AML-193 (cell line): ENCODE measurements at regions not wholly inside any gene's neighbourhood (a gene's known extent, or its start where the extent isn't known, plus 50 kb on each side); places are given as distances from the start of the nearest gene placed in this dataset.
"Not testable (repeated sequence)": the region's sequence is repeated elsewhere in the genome, so short reads cannot be mapped to it uniquely, and the experiment has no call there.

Experiments used
- DNase-seq, 2 experiments: peaks; one replicate each; lab custom pipeline; 2025; lab: John Stamatoyannopoulos, UW

DNA sequence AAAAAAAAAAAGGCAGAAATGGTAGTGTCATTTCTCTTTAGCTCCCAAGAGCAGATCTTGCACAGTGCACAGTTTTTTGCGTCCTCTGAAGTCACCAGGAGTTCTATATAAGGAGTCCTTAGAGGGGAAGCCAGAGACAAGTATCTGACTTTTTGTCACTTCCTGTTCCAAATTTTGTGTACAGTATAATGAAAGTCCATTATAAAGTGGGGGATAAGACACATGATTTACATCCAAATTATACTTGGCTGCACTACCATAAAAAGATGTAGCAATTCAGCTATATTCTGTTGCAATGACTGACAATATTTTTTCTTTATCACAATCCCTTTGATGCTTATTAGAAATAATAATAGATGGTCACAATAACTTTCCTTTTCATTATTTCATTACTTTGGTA is 1276.9 kb upstream of the ADGRL2 start:
- DNase-seq: no peak

DNA sequence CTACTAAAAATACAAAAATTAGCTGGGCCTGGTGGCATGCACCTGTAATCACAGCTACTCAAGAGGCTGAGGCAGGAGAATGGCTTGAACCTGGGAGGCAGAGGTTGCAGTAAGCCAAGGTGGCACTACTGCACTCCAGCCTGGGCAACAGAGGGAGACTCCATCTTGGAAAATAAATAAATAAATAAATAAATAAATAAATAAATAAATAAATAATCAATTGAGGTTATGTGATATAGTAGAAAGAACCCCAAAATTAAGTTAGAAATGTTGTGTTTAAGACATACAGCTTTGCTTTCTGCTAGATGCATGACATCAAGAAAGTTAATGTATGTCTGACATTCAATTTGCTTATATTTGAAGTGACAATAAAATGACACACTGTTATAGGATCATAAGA is 1277.7 kb upstream of the ADGRL2 start:
- DNase-seq: not testable (repeated sequence)

DNA sequence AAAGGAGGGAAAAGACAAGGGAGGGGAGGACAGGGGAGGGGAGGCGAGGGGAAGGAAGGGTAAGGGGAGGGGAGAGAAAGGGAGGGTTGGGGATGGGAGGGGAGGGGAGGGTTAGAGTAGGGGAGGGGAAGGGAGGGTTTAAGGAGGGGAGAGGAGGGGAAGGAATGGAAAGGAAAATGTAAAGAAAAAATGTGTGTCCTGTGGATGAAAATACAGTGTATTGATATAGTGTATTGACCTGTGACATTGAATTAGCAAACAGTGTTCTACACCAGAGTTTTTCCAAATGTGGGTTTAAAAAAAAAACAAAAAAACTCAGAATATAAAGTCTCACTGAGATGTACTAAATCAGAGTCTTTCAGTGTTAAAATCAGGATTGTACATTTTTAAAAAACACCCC is 1279.8 kb upstream of the ADGRL2 start:
- DNase-seq: no peak

DNA sequence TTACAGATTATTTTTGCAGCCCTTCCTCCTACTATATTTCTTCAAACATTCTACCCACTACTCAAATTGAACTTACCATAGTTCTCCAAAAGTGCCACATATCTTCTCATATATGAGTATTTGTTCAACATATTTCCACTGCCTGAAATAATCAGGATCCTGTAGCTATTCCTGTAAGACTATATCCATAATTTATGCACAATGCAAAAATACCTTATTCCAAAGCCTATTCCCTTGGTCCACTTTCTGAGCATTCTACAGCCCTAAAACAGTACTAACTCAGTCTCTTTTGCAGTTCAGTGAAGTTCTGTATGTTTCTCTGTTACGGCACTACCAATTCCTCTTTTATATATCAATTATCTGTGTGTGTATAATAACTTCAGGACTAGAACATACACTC is 1283.7 kb upstream of the ADGRL2 start:
- no peak for DNase-seq

DNA sequence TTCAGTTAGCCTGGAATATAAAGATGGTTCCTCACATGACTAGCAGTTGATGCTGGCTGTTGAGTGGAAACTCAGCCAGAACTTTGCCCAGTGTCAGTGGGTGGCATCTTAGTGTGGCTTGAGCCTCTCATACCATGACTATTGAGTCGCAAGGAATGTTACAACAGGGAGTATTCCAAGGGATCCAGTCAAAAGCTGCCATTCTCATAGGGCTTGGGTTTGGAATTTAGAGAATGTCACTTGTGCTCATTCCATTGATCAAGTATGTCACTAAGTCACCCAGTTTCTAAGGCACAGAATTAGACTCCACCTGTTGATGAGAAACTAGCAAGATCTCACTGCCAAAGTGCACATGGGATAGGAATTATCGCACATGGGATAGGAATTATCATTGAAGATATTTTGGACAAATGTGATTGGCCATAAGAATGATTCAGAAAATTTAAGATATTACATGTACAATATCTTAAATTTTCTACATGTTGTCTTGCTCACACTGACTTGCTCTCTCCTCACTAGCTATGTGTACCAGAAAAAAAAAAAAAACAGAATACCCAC is 1290.7 kb upstream of the ADGRL2 start:
- no peak for DNase-seq

DNA sequence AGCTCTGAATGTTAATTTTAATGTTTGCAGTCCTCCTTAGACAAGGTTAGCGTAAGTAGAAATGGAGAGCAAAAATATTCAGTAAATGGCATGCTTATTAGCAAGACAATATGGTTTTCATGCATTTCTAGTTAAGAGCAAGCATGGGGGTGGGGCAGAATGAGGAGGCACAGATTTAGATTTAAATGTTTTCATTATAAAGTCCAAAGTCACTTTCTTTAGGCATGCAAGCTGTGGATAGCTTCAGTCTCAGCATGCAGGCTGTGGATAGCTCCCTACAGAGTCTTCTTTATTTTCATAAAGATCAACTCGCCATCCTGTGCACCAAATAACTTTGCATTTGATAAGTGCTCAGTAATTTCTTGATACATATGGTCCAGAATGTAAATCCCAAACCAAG is 1294.5 kb upstream of the ADGRL2 start:
- no peak for DNase-seq

DNA sequence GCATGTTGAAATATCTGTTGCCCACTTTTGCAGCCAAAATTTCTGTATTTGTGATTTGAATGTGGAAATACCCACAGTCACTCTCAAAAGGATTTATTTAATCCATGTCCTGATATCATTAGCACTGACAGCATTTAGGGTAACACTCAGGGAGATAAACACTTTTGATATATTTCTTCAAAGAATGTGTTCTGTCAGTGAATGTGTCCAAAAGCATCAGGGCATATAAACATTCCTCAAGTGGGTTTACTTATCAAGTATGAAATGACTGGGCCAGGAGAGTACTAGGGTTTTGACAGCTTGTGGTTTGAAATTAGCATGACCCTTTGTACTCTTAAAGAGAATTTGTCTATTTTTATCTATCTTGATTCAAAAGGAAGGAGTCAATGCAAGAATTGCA is 1302.1 kb upstream of the ADGRL2 start:
- no peak for DNase-seq

DNA sequence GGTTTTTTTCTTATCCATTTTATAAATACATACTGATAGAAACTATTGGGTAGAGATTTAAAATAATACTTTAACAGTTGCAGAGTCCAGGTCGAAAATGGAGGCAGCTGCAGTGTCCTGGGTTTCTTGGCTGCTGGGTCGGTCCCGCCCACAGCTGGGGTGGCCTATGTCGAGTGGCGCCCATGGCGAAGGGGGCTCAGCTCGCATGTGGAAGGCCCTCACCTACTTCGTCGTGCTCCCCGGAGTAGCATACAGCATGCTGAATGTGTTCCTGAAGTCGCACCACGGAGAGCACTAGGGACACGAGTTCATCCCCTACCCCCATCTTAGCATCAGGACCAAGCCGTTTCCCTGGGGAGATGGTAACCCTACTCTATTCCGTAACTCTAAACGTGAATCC is 1304.9 kb upstream of the ADGRL2 start:
- DNase-seq: no peak

DNA sequence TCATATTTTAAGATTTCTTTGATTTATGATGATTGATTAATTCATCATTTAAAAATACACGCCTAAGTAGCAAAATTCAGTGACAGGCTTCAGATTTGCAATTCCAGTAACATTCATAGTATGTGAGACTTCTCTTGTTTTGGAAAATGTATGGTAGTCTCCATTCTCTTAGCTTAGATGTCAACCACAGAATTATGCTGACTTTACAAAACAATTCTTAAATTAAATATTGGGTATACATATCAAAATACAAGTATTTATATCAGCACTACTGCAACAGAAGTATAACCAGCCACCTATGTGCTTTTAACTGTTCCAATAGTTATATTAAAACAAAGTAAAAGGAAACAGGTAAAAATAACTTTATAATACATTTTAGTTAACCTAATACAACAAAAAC is 1328.6 kb upstream of the ADGRL2 start:
- no peak for DNase-seq

DNA sequence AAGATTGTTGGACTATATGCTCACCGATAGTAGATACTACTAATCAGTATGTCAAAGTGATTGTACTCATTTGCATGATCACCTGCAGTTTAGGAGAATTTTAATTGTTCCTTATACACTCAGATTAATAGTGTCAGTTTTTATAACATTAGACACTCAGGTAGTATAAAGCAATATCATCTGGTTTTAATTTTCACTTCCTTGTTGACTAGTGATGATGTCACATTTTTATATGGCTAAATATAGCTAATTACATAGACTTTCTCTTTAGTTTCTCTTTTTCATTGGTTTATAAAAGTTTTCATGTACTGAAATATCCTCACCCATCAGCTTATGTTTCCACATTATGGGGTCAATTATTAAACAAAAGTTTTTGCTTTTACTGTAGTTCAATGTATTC is 1332.4 kb upstream of the ADGRL2 start:
- no peak for DNase-seq

DNA sequence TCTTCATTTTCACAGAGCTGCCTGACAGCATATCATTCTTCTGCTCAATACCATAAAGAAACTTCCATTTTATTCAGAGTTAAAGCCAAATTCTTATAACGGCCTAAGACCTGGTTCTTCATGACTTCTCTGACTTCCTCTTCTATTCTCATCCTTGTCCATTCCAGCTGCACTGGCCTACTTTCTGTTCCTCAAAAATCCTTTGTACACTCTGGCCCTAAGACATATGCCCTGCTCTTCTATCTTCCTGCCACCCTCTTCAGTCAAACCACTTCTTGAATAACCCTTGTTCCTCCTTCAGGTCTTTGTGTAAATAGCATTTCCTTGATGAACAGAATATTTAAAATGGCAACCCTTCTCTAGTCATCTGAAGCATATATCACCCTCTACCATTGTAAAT is 1338.7 kb upstream of the ADGRL2 start:
- DNase-seq: no peak

DNA sequence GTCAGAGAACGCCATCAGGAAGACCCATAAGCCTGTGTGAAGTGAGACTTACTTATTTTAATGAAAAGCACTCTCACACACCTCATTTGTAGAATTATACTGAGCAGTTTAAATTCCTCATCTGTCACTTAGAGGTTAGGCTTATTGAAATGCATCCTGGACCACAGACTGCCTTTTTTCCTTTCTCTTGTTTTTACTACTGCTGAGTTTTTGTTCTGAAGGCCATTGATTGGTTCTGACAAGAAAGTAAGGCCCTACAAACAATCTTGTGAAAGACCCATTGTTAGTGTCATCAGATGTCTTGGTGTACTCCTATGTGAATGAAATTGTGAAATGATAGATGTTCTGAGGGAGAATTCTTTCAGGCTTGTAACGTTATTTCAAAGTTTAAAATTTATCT is 1343.3 kb upstream of the ADGRL2 start:
- no peak for DNase-seq

DNA sequence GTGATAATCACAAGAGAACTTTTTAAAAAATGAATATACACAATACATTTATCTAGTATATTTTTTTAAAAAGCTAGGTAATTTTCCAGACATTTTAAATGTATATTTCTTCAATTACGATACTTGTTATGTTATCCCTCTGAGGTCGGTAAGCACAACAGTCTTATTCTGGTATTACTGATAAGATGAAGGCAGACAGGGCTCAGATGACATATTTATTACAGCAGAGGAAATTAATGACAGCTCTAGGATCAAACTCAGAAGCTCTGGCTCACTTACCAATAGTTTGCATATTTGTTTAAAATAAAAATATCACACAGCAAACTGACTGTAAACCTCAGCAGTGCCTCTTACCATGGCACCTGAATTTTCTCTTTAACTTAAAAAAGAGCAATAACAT is 1347.0 kb upstream of the ADGRL2 start:
- no peak for DNase-seq

DNA sequence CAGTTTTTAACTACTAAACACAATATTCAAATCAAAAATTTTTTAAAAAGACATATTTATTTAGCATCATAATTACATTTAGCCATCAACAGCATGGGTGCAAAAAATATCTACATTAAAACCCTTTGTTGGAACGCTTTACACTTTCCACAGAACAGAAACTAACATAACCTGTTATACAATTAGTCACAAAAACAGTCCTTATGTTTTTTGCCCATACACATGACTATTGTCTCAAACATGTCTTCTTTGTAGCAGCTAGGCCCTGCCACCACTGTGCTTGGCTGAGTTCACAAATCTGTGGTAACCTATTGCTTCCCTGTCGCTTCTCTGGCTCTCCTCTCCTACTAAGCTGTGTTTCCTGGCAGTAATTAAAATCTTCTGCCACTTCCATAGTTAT is 1350.0 kb upstream of the ADGRL2 start:
- DNase-seq: no peak

DNA sequence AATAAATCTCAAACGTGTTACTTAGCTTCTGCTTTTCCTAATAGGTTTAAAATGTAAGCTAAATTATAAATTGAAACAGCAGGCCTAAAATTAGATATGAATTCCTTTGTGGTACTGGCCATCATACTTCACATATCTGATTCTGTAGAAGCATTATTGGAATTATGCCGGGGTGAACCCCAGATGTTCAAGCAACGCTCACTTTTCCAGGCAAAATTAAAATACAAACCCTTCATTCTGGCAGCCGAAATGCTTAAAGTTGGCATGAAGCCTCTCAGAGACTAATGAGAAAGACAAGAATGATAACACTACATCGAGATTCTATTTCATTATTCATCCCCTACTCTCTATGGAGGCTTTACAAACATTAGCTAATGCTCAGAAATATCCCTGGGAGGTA is 1352.7 kb upstream of the ADGRL2 start:
- DNase-seq: no peak

DNA sequence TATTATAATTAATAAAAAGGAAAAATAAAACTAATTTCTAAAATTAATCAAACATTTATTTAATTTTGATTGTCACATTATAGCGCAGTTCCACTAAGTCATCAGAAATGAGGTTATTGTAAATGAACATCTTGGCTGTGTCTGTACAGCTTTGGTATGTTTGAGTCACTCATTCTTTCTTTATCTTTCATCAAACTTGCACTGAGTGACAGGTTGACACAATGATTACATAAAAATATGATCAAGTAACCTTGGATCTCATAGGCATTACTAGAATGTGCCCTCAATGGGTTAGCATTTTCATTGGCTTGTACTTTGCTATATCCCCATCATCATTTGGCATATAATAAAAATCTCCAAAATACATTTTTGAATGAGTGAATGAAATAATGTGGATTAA is 1353.2 kb upstream of the ADGRL2 start:
- no peak for DNase-seq

DNA sequence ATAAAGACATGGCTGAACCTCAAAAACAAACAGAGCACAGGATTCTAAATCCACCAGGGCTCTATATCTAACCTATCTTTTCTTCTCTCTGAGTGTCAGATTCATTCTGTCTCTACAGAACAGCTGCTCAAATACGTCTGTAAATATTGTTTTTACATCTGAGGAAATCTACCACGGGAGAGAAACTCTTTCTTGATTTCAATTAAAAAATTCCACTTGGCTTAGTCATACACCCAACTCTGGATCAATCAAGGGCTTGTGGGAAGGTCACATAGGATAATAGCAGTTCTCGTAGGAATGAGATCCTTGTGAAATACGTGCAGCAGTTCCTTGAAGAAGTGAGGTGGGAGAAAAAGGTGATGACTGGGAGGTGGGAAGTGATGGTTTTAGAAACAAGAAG is 1355.7 kb upstream of the ADGRL2 start:
- no peak for DNase-seq

DNA sequence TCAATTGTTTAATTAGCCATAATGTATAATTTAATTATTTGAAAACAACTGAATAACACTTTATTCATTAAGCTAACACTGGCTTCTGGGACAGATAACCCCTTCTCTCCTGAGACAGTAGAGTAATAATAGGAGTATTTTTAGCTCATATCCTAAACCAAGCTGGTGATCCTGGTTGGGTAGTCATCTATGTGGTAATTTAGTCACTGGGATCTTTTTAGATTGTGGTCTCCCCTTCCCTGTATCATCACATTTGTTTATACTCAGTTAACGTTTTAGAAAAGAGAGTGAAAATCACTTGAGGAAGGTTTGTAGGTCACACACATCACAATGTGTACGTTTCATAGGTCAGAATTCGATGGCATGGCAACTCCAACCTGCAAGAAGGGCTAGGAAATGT is 1356.6 kb upstream of the ADGRL2 start:
- DNase-seq: no peak

DNA sequence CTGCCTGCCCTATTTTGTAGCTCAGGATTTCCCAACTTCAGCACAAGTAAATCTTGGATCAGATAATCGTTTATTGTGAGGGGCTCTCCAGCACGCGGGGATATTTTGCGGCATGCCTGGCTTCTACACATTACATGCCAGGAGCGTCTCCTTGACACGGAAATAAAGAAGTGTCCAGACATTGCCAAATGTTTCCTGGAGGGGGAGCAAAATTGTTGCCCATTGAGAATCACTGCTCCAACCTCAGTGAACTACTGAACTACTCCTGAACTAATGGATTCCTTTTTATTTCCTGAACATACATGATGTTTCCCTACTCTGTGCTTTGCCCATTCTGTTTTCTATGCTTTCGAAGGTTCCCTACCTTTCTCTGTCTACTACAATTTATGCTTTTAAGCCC is 1359.1 kb upstream of the ADGRL2 start:
- no peak for DNase-seq

DNA sequence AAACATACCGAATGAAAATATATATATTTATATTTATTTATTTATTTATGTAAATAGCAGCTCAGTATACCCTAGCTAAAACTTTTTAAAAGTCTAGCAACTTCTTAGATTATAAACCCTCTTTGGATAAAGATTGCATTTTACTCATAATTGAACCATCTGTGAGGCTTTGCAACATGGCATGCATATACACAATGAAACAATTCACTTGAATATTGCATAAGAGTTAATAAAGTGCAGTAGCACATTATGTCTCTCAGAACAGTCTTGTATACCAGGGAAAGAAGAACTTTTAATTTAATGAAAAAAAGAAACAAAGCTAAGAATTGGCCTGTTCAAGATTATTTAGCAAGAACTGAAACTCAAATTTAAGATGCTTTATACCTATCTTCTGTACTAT is 1363.9 kb upstream of the ADGRL2 start:
- no peak for DNase-seq

DNA sequence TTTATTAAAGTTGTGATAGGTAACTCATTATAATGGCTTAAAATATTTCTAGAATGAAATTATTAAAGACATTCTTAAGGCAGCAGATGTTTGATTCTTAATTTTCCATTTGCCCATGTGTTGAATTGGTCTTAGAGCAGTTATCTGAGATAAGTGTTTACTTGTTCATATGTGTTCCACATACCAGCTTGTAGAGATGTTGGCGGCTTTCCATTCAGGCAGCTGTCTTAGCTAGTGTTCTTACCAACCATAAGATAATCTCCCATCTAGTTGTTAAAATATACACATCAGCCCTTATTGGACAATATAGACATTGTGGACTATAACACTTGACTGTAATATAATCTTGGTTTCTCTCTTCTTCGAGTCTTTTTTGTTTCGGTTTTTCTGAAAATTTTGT is 1372.9 kb upstream of the ADGRL2 start:
- DNase-seq: no peak

DNA sequence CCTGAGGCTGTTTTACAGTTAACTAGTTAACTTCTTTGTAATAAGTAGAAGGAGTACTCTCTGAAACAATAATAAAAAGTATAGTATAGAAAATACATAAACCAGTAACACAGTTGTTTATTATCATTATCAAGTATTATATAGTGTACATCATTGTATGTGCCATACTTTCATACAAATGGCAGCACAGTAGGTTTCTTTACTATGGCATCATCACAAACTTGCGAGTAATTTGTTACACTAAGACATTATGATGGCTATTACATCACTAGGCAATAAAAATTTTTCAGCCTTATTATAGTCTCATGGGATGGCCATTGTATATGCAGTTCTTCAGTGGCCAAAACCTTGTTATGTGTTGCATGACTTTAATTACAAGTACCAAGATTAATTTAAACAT is 1376.5 kb upstream of the ADGRL2 start:
- no peak for DNase-seq

DNA sequence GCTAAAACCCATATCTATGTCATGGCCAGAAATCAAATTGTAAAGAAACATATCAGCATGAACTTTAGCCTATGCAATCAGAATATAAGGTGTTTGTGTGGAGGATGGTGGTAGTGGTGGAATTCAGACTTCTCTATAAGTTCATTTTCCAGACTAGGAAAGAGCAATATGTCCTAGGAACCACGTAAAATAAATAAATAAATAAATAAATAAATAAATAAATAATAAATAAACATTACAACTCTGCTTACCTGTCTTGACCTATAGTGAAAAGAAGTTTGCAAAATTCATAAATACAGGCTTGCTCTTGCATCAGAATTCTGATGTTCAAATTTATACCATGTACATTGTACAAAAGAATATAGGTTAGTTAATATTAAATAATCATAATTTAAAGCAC is 1382.6 kb upstream of the ADGRL2 start:
- no peak for DNase-seq

DNA sequence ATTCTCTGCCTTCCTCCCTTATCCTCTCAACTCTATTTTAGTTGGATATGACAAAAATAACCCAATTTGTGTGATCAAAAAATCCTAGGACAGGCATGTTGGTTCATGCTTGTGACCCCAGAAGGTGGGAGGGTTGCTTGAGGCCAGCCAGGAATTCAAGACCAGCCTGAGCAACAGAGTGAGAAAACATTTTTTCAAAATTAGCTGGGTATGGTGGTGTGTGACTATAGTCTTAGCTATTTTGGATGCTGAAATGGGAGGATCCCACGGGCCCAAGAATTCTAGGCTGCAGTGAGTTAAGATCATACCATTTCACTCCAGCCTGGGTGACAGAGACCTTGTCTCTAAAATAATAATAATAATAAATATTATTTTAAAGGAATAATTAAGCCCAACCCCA is 1383.1 kb upstream of the ADGRL2 start:
- no peak for DNase-seq

DNA sequence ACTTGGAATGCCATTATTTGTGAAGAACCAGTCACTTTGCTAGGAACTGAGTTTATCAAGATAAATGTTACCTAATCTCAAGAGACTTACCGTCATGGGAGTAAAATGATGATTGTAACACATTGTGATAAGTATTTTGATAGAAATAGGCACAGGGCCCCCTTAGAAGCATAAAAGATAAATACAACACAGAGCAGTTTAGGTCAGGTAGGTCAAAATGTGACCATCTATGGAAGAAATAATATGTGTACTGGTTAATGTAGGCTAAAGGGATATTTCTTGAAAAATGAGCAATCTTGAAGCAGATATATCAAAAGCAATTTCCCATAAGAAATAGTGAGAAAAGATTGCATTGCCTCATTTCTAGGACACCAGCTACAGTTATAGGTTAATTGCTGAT is 1386.8 kb upstream of the ADGRL2 start:
- no peak for DNase-seq
